NOMO-1 treated with dmso at 0.1 percent for 144 hours (cell line): ENCODE measurements at regions not wholly inside any gene's neighbourhood (a gene's known extent, or its start where the extent isn't known, plus 50 kb on each side); places are given as distances from the start of the nearest gene placed in this dataset.
A peak's percentile ranks its signal among the peaks of the same experiment; 100 is the strongest.
"Not testable (repeated sequence)": the region's sequence is repeated elsewhere in the genome, so short reads cannot be mapped to it uniquely, and the experiment has no call there.

Source experiments
- DNase-seq: peaks from one replicate; lab custom pipeline; 2025; ENCODE audit not compliant: unreplicated experiment; lab: John Stamatoyannopoulos, UW

- DNase-seq: no peak
Measured at GRCh38 chr22:23384431-23384830, 195.7 kb downstream of the IGLL1 start.

GRCh38 chr22:23383491-23384361, 196.4 kb downstream of the IGLL1 start:
- no peak for DNase-seq

- no peak for DNase-seq
Measured at GRCh38 chr22:23382428-23383218, 197.5 kb downstream of the IGLL1 start.

DNA sequence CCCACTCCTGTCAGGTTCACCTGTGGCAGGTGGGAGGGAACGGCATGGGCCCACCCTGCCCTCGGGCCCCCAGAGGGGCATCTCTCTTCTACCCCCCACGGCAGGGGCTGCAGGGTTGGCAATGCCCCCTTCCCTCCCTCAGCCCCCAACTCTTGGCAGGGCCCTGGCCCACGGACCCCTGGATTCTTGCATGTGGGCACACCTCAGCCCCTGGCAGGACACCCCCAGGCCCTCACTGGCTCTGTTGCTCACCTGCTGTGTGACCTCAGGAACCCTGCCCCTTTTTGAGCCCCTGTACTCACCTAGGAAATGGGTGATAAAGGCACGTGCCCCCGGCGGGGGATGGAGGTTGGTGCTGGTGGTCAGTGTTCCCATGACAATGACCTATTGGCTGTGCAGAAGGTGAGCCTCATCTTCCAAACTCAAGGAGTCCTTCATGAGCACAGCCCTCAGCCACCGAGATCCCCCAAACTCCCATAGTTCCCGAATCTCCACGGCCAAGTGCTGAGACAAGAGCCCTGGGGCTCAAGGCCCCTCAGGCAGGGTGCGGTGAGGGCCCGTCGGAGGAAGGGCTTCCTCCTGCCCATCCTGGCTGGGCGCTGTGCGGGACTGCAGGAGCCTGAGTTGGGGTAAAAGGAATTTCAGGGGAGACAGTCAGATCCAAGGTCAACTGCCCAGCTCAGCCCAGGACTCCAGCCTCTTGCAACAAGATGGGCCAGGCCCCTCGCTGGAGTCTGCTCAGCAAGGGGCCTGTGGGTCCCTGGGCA, 198.2 kb downstream of the IGLL1 start:
- DNase-seq: no peak

DNA sequence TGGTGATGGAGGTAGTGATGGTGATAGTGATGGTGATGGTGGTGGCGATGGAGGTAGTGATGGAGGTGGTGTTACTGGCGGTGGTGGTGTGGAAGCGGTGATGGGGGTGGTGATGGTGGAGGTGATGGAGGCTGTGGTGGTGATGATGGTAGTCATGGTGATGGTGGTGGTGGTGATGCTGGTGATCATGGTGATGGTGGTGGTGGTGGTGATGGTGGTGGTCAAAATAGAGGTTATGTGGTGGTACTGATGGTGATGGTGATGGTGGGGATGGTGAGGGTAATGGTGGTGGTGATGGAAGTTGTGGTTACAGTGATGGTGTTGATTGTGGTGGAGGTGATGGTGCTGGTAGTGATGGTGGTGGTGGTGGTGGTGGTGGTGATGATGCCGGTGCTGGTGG, 199.2 kb downstream of the IGLL1 start:
- no peak for DNase-seq

DNA sequence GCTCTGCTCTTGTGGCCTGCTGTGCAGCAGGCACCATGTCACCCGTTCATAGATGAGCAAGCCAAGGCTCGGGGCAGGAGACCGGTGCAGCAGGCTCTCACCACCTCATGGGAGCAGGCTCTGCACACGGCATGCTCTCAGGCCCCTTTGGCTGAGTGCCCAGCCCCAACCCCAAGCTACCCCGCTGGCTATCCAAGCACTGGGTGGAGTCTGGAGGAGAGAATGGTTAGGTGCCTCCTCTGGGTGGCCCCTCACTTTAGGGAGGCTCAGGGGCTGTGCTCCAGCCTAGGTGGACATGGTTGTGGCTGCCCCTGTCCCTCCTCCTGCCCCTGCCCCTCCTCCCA, 199.9 kb downstream of the IGLL1 start:
- no peak for DNase-seq

- DNase-seq: not testable (repeated sequence)
Measured at GRCh38 chr22:23379540-23380229, 199.4 kb downstream of the BCR start.

- DNase-seq: no peak
Measured at GRCh38 chr22:23377767-23378166, 197.5 kb downstream of the BCR start.

DNA sequence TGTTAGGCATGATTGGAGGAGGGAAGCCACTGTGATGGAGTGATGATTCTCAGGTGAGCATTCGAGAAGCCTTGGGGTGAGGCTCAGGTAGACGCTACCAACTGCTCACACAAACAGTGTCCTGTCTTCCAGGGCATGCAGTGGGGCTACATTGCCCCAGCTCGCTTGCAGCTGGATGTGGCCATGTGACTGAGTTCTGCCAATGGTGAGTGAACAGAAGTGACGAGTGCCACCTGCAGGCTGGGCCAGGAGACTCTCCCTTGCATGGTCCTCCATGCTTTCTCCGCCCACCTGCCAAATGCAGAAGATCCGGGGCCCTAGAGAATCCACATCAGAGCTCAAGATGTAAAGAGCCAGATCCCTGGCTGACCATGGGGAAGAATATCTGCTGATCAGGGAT, 195.9 kb downstream of the BCR start:
- DNase-seq: peak; percentile 1

DNA sequence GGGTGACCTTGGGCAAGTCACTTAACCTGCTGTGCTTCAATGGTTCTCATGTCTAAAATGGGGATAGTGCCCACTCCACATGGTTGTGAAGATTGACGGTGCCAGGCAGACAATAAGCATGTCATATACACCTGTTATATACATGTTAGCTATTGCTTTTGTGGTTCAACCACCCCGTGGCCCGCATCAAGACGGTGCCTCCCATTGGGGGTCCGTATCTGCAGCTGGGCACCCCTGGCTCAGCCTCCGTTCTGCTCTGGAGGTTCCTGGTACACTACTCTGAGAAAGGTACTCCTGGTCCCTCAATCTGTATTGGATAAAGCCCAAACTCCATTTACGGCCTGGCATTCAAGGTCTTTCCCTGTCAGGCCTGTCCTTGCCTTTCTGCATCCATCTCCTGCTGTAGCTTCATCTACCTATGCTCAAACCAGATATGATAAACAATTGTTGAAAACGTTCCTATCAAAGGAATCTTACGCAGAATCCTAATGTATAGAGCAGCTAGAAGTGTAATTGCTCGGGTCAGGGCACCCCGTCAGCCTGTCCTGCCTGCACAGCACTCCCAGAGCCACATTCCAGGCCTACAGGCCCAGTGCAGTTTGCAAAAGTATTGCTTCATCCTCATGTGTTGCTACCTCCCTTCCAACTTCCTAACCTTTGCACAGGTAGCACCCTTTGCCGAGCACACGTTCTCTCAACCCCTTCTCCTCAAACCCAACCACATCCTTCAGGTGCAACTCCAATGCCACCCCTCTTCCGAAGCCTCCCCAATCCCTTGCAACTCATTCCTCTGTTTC, 194.9 kb downstream of the BCR start:
- no peak for DNase-seq

GRCh38 chr22:23373601-23374000, 193.3 kb downstream of the BCR start:
- no peak for DNase-seq

DNA sequence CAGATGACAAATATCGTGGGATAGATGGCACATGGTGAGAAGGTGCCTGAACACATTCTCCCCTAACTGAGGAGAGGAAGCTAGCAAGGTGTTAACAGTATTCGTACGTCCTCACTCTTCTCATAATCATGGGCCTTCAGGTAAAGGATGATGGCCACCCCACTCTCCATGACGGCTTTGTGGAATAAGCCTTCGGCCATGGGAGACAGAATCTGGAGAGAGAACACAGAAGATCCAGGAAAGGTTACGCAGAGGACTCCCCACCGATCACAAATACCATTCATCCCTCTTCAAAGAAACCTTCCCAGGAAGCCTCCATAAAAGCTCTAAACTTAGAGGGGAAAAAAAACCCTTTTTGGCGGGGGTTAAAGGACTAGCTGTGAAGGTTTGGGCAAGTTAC, 189.9 kb downstream of the BCR start:
- no peak for DNase-seq

- DNase-seq: no peak
Measured at GRCh38 chr22:23369054-23369685, 188.9 kb downstream of the BCR start.
